ENCODE measurements at regions not wholly inside any gene's neighbourhood (a gene's known extent, or its start where the extent isn't known, plus 50 kb on each side); places are given as distances from the start of the nearest gene placed in this dataset.

DNA sequence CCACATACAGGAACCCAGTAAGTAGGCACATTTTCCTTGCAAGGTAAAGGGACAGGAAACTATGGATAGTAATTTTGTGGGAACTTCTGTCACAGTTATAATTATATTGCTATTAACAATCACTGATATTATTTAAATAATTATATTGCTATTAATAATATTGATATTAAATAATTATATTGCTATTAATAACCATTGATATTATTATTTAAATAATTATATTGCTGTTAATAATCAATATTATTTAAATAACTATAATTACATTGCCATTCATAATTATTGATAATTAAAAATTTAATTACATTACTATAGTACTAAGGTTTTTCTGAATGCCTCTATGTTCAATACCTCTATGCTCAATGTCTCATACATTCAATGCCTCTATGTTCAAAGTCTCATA is 385.6 kb upstream of the SGCD start:
- in situ Hi-C loops (cut with MboI; ENCODE audit: low sequenced_read_pairs), result no loop called here

GRCh38 chr5:155943516-155944407 is 383.2 kb upstream of the SGCD start:
- in situ Hi-C loops (cut with MboI; ENCODE audit: low sequenced_read_pairs), result no loop called here

DNA sequence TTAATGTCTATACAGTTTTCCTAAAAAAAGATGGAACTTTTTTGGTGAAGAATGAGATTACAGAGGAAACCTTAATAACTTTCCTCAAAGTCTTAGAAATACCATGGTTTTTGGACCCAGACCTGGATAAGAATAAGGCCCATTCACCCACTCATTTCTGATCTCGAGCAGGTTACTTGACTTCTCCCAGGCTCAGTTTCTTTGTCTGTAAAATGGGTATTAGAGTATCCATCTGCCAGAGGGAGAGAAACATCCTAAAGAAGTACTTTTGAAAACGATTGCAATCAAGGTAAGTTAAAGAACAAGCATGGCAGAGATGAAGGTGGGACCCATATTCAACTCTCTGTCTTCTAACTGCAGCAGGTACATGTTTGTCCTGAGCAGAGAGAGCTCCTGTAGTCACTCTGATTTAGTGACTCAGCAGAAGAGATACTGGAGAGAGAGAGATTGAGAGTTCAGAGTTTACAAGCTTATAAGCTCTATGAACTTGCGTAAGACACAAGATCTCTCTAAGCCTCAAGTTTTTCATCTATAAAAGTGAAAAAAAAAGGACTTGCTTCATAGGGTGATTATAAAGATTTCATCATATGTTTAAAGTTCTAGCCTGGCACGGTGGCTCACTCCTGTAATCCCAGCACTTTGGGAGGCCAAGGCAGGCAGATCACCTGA is 379.4 kb upstream of the SGCD start:
- in situ Hi-C loops (cut with MboI; ENCODE audit: low sequenced_read_pairs), result no loop called here

- in situ Hi-C loops (cut with MboI; ENCODE audit: low sequenced_read_pairs), result no loop called here
Observed at GRCh38 chr5:155948576-155948975, 378.4 kb upstream of the SGCD start.

DNA sequence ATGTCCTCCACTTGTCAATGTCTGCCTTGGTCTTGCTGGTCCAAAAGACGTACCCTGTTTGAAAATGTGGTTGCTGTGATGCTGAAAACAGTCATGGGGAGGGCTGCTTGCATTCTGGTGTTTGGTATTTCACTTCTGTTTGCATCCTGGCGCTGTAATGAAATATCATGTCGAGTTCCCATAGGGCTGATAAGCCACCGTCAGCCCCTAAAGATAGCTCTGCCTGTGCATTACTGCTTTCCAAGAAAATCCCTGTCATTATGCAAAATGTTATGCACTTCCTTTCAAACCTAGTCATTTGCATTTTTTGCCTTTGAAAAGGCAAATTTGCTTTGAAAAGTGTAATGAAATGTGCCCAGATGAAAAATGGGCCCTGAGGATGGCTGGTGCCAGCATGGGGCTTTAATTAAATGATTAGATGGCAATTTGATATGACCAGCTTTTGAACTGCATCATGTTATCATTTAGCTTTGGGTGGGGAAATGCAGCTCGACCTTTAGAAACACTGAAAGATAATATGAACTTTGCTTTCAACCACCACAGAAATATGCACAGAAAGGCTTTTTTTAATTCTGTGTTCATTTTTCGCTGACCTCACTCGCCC is 374.4 kb upstream of the SGCD start:
- in situ Hi-C loops (cut with MboI; ENCODE audit: low sequenced_read_pairs), result no loop called here

DNA sequence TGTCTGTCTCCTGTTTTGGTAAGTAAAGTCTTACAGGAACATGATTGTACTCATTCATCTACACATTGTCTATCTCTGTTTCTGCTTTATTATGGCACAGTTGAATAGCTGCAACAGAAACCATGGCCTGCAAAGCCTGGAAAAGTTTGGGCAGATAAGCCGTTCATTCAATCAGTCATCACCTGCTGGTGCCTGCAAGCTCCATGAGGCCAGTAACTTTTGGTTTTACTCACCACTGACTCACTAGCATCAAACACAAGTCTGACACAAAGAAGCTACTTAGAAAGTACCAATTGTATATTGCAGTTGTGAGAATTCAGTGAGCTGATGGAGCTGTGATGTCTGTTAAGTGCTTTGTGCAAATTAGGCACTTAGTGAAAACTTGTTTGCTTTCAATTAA is 373.6 kb upstream of the SGCD start:
- in situ Hi-C loops (cut with MboI; ENCODE audit: low sequenced_read_pairs), result no loop called here

DNA sequence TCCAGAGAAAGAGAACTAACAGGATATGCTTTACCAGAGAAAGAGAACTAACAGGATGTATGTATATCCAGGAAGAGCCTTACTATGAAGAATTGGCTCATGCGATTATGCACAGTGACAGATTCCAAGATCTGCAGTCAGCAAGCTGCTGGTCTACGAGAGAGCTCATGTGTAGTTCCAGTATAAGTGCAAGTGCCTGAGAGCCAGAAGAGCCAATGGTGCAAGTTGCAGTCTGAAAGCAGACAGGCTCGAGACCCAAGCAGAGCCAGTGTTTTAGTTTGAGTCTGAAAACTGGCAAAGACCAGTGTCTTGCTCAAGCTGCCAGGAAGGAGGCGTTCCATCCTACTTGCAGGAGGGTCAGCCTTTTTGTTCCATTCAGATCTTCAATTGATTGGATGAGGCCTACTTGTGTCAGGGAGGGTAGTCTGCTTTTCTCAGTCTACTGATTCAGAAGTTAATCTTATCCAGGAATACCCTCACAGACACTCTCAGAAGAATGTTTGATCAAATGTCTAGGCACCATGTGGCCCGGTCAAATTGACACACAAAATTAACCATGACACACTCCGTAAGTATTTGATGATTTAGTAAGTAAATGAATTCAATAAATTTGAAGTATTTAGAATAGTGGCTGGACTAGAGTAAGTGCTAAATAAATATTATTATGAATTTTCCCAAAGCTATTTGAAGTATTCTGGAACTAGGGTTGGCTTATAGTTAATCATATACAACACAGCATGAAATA is 372.1 kb upstream of the SGCD start:
- in situ Hi-C loops (cut with MboI; ENCODE audit: low sequenced_read_pairs), result no loop called here

DNA sequence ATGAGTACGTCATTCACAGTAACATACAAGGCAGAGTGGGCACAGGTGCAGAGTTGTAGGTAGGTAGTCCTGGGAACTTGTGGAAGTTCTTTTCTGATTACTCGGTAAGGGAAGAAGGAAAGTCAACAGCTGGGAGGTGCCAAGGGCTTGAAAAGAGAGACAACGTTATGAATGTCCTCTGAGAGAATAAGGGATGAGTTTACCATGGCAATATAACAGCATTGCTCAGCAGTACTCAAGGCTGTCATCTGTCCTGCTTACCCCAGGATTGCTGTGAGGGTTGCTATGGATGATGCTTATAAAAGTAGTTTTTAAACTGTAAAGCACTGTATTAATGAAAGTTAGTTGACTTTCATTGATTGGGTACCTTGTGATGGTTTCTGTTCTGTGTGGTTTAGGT is 369.1 kb upstream of the SGCD start:
- in situ Hi-C loops (cut with MboI; ENCODE audit: low sequenced_read_pairs), result no loop called here

GRCh38 chr5:155959082-155959481 is 367.9 kb upstream of the SGCD start:
- in situ Hi-C loops (cut with MboI; ENCODE audit: low sequenced_read_pairs), result no loop called here

GRCh38 chr5:155960177-155960576 is 366.8 kb upstream of the SGCD start:
- in situ Hi-C loops (cut with MboI; ENCODE audit: low sequenced_read_pairs), result no loop called here

- in situ Hi-C loops (cut with MboI; ENCODE audit: low sequenced_read_pairs), result no loop called here
Observed at GRCh38 chr5:155969537-155969936, 357.4 kb upstream of the SGCD start.

GRCh38 chr5:155974369-155974768 is 352.6 kb upstream of the SGCD start:
- in situ Hi-C loops (cut with MboI; ENCODE audit: low sequenced_read_pairs), result no loop called here

GRCh38 chr5:155978850-155979249 is 348.1 kb upstream of the SGCD start:
- in situ Hi-C loops (cut with MboI; ENCODE audit: low sequenced_read_pairs), result no loop called here

DNA sequence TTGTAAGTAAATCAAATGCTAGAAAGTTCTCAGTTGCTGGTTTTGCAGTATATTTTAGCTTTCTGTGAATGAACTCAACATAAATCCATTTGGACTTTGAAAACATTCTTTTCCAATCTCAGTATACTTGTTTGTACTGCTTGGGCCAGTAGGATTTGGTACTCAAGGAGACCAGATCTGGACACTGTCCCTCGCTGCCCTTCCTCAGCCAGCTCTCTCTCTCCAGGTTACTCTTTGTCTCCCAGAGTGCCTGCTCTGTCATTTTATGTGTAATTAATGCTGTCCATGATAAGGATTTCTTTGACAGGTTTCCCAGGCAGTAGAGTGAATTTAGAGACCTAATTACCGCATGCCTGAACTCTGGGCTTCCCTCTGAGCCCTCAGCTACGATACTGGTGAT is 344.6 kb upstream of the SGCD start:
- in situ Hi-C loops (cut with MboI; ENCODE audit: low sequenced_read_pairs), result no loop called here

DNA sequence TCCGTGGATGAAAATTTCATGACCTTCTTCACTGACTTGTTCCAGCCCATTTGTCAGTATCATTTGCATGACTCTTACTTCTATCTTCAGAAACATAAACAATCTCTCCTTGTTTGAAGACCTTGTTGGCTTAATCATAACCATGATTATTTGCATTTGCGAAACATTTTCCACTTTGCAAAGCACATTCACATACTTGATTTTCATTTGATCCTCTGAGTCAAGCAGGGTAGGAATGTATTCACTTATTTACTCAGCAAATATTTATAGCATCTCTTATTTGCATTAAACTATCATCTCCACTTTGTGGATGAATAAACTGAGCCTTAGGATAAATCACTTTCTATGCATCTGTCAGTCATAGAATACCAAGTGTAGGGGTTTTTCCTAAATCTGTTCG is 343.0 kb upstream of the SGCD start:
- in situ Hi-C loops (cut with MboI; ENCODE audit: low sequenced_read_pairs), result no loop called here

DNA sequence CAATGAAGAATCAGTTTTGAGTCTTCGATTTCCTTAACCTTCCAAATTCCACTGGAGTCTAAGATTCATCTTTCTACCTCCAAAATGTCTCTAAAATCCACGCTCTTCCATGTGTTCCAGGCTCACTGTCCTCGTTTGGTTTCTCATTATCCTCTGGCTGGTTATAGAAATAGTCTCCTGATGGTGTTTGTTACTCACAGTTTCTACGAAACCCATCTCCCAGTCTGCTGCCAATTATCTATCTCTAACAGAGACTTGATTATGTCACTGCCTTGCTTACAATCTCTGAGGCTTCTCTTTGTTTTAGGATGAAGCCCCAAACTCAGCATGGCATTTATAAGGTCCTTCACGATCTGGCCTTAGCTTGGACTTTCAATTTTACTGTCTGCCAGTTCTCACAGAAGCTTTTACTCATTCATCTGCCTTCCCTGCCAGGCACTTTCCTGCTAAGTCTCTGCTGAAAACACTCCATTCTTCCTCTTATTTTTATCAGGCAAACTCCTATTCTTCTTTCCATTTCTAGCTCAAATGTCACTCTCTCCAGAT is 339.6 kb upstream of the SGCD start:
- in situ Hi-C loops (cut with MboI; ENCODE audit: low sequenced_read_pairs), result no loop called here

DNA sequence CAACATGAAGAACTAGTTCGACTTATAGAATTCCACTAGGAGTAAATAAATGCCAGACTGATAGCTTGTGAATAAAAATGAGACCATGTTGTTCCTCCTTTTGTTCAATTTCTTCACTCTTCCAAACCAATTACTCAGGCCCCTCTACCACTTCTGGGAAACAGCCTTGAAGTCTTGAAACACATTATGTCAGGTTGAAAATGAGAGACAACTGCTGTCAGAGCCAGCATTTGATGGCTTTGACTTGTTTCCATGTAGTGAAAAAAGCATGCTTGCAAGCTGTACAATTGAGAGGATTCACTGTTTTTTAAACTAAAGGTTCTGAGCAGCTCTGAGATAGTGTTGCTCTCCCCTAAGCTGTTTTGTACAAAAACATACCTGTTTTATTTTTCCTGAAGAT is 337.1 kb upstream of the SGCD start:
- in situ Hi-C loops (cut with MboI; ENCODE audit: low sequenced_read_pairs), result no loop called here

GRCh38 chr5:155996123-155996522 is 330.8 kb upstream of the SGCD start:
- in situ Hi-C loops (cut with MboI; ENCODE audit: low sequenced_read_pairs), result no loop called here

- in situ Hi-C loops (cut with MboI; ENCODE audit: low sequenced_read_pairs), result no loop called here
Observed at GRCh38 chr5:155998257-155998656, 328.7 kb upstream of the SGCD start.

- in situ Hi-C loops (cut with MboI; ENCODE audit: low sequenced_read_pairs), result no loop called here
Observed at GRCh38 chr5:156000115-156000514, 326.8 kb upstream of the SGCD start.

GRCh38 chr5:156004754-156005153 is 322.2 kb upstream of the SGCD start:
- in situ Hi-C loops (cut with MboI; ENCODE audit: low sequenced_read_pairs), result no loop called here
